Esophagus squamous epithelium (tissue), 4 donors: ENCODE measurements at regions not wholly inside any gene's neighbourhood (a gene's known extent, or its start where the extent isn't known, plus 50 kb on each side); places are given as distances from the start of the nearest gene placed in this dataset.

Source experiments
- CTCF ChIP-seq, 6 experiments: fragments of 450-650 bp in 4 of 6; fragments of 200-600 bp in 2 of 6; sonication (generic) in 2 of 6; IDR thresholded peaks; one replicate each; pipeline ENCODE4 v1.5.1; 2016 to 2019; ENCODE audit warnings: antibody characterized with exemption in 6 of 6, mild to moderate bottlenecking in 4 of 6, moderate library complexity in 4 of 6
- POLR2A ChIP-seq, 4 donors: fragments of 450-650 bp; IDR thresholded peaks; one replicate each; pipeline ENCODE4 v1.6.1; 2017; ENCODE audit warnings: antibody characterized with exemption in 4 of 4, mild to moderate bottlenecking in 4 of 4, moderate library complexity in 3 of 4

GRCh38 chr2:65495251-65495877 is 63.0 kb upstream of the SPRED2 start:
- TF ChIP-seq POLR2A (IDR thresholded peaks at IDR 0.05) (no peak), CTCF (IDR thresholded peaks at IDR 0.05) (no peak)
